ENCODE measurements at regions not wholly inside any gene's neighbourhood (a gene's known extent, or its start where the extent isn't known, plus 50 kb on each side); places are given as distances from the start of the nearest gene placed in this dataset.

DNA sequence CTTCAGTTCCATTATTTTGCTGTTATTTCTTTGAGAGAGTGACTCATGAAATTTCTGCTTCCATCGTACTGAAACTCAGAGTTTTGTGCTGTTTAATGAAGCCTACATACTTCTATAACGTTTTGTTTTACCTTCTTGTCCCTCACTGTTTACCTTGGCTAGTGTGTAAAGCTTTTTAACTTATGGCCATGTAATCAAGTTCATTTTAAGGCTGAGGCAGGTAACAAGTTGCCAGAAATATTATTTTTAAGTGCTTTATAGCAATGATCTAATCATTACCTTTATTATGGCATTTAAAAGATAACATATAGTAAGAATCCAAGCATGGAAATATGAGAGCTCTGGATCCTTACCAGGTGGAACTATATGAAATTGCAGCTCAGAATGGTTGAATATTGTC, 102.3 kb upstream of the FAT1 start:
- TF ChIP-seq, protein P1, sequence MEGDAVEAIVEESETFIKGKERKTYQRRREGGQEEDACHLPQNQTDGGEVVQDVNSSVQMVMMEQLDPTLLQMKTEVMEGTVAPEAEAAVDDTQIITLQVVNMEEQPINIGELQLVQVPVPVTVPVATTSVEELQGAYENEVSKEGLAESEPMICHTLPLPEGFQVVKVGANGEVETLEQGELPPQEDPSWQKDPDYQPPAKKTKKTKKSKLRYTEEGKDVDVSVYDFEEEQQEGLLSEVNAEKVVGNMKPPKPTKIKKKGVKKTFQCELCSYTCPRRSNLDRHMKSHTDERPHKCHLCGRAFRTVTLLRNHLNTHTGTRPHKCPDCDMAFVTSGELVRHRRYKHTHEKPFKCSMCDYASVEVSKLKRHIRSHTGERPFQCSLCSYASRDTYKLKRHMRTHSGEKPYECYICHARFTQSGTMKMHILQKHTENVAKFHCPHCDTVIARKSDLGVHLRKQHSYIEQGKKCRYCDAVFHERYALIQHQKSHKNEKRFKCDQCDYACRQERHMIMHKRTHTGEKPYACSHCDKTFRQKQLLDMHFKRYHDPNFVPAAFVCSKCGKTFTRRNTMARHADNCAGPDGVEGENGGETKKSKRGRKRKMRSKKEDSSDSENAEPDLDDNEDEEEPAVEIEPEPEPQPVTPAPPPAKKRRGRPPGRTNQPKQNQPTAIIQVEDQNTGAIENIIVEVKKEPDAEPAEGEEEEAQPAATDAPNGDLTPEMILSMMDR (IDR thresholded peaks at IDR 0.05; ENCODE audit: low read depth, low read length): no peak
- no peak for DNase-seq (ENCODE audit: low read depth in 2 of 2)
- no peak overlapping the region for H3K4me3 ChIP-seq (replicated peaks in 1 of 2; ENCODE audit: low read depth in 2 of 2, low read length in 2 of 2)

DNA sequence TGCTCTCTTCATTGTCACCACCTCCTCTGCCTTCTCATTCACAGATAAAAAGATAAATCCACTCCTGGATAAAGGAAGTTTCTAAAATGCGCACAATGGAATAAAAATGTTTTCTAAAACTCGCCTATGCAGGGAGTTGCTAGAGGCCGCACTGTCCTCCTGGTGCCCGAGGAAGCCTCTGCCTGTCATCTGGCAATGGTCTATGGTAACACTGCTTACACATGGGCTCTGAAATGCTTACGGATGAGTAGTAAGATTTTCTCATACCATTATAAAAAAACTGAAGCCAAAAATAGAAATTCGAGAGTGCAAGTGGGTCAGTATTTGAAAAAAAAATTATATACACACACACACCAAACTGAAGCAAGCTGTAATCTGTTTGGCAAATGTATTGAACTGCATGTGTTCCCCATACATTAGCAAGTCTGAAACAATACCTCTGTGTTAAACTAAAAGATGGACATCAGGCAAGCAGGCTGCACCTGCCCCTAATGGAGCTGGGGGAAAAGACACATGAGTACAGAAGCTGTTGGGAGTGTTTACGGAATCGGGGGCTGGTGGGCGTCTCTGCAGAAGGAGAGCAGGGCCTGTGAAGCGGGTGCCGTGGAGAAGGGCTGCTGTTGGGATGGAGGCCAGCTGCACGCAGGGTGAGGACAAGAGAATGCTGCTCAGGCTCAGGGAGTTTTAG, 103.3 kb upstream of the FAT1 start:
- TF ChIP-seq, protein P1 (IDR thresholded peaks at IDR 0.05; ENCODE audit: low read depth, low read length): no peak
- DNase-seq (ENCODE audit: low read depth in 2 of 2): no peak
- H3K4me3 ChIP-seq (replicated peaks in 1 of 2; ENCODE audit: low read depth in 2 of 2, low read length in 2 of 2): no peak overlapping the region

DNA sequence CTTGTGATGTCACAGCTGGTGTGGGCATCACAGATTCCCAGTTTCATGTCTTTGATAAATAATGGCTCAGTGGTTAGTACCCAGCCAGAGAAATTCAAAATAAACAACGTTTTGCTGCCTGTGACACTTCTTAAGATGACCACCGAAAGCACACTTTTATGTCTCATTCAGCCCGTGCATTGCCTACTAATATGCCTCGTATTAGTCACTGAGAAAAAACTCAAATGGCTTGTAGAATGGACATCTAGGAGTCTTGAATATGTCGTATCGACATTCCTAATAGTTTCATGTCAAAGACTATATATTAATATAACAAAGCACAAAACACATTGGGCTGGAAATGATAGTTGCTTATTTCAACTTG, 103.9 kb upstream of the FAT1 start:
- no peak overlapping the region for H3K4me3 ChIP-seq (replicated peaks in 1 of 2; ENCODE audit: low read depth in 2 of 2, low read length in 2 of 2)
- DNase-seq (ENCODE audit: low read depth in 2 of 2): no peak
- TF ChIP-seq, protein P1 (IDR thresholded peaks at IDR 0.05; ENCODE audit: low read depth, low read length): no peak

DNA sequence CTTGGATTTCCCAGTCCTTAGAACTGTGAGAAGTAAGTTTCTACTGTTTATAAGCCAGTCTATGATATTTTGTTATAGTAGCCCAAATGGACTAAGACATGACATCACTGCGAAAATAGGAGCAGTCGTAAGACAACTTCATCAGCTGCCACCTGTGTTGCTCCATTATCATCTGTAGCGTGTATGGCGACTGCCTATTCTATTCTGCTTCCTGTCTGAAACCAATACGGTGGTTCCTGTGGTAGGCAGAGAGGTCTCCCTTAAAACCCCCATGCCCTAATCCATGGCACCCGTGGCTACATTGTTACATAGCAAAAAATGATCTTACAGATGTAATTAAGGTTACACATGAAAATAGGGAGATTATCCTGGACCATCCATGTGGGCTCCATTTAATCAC, 105.4 kb upstream of the FAT1 start:
- TF ChIP-seq, protein P1 (IDR thresholded peaks at IDR 0.05; ENCODE audit: low read depth, low read length): no peak
- H3K4me3 ChIP-seq (replicated peaks in 1 of 2; ENCODE audit: low read depth in 2 of 2, low read length in 2 of 2): no peak overlapping the region
- no peak for DNase-seq (ENCODE audit: low read depth in 2 of 2)

DNA sequence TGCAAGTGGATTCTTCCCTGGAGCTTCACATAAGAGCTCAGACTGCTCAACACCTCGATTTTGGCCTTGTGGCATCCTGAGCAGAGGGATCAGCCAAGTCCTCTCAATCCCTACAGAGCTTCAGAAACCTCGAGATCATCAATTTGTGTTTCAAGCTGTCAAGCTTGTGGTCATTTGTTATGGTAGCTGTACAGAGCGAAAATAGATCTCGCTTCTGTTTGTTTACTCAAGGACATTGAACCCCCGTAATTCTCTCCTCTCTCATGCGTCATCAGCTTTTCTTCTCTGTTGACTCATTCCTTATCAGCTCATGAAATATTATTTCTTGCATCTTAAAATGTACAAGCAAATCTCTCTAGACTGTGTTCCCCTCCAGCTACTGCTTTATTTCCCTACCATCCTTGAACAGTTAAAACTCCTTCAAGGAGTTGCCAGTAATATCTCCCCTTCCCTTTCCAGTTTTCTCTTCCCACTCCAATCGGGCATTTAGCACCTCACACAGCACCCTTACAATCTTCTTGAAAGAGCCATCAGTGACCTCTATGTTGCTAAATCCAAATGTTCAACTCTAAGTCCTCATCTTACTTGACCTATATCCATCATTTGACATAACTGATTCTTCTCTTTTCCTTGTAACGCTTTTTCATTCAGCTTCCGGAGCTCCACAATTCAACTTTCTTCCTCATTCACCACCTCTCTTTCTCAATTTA, 106.2 kb upstream of the FAT1 start:
- TF ChIP-seq, protein P1 (IDR thresholded peaks at IDR 0.05; ENCODE audit: low read depth, low read length): no peak
- no peak overlapping the region for H3K4me3 ChIP-seq (replicated peaks in 1 of 2; ENCODE audit: low read depth in 2 of 2, low read length in 2 of 2)

DNA sequence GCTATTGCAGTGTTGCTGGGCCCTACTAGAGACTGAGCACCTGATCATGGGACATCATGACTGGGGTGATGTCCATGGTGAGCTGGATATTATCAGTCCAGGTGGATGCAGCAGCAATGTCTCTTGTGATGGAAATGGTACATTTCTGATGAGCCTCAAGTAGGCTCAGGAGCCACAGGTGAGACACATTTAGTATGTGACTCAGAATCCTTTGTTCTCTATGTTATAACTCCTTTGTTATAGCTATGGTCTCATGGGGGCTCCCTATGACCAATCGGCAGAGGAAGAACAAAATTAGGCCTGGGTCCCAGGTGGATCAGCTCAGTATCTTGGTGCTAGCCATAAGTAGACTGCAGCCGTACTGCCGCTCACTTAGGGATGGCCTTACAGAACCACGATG, 107.9 kb upstream of the FAT1 start:
- no peak for DNase-seq (ENCODE audit: low read depth in 2 of 2)
- no peak overlapping the region for H3K4me3 ChIP-seq (replicated peaks in 1 of 2; ENCODE audit: low read depth in 2 of 2, low read length in 2 of 2)
- TF ChIP-seq, protein P1 (IDR thresholded peaks at IDR 0.05; ENCODE audit: low read depth, low read length): no peak

More for the DNA sequence above, 106.2 kb upstream of the FAT1 start:
- DNase-seq (ENCODE audit: low read depth in 2 of 2): peak; percentile 82 to 94

Measured in cardiac fibroblast (primary cell).